Osteocyte (in vitro differentiated cells): ENCODE measurements at regions not wholly inside any gene's neighbourhood (a gene's known extent, or its start where the extent isn't known, plus 50 kb on each side); places are given as distances from the start of the nearest gene placed in this dataset.
A peak's percentile ranks its signal among the peaks of the same experiment; 100 is the strongest.

Experiments used
- DNase-seq: peaks from one replicate; pipeline ENCODE4 v3.0.0; 2021; ENCODE audit warnings: mixed read lengths; ENCODE audit not compliant: unreplicated experiment; ENCODE audit errors: extremely low spot score
- H3K27ac Mint-ChIP-seq: one replicate; pipeline ENCODE4 v1.8.0; 2021; ENCODE audit warnings: mild to moderate bottlenecking, mixed read lengths; ENCODE audit not compliant: unreplicated experiment
- H3K27me3 Mint-ChIP-seq: one replicate; pipeline ENCODE4 v1.8.0; 2021; ENCODE audit warnings: mixed read lengths; ENCODE audit not compliant: unreplicated experiment
- H3K36me3 Mint-ChIP-seq: one replicate; pipeline ENCODE4 v1.8.0; 2021; ENCODE audit warnings: mixed read lengths; ENCODE audit not compliant: unreplicated experiment
- H3K4me1 Mint-ChIP-seq: one replicate; pipeline ENCODE4 v1.8.0; 2021; ENCODE audit warnings: mixed read lengths; ENCODE audit not compliant: unreplicated experiment
- H3K4me3 Mint-ChIP-seq: one replicate; pipeline ENCODE4 v1.8.0; 2021; ENCODE audit warnings: mild to moderate bottlenecking, moderate library complexity, mixed read lengths; ENCODE audit not compliant: unreplicated experiment
- H3K9me3 Mint-ChIP-seq: one replicate; pipeline ENCODE4 v1.8.0; 2021; ENCODE audit warnings: mixed read lengths; ENCODE audit not compliant: unreplicated experiment
- CTCF ChIP-seq: fragments of 200-600 bp; sonication (generic); IDR thresholded peaks from 2 replicates; pipeline ENCODE4 v1.5.0; 2021; ENCODE audit warnings: antibody characterized with exemption, mild to moderate bottlenecking, moderate library complexity

GRCh38 chr5:74430631-74431289 is 209.8 kb downstream of the ENC1 start:
- DNase-seq: no peak
- Mint-ChIP-seq H3K36me3 (no peaks in the 10 kb centered on the region), H3K9me3 (no peaks in the 10 kb centered on the region), H3K4me3 (no peak overlapping the region), H3K27ac (no peak overlapping the region), H3K27me3 (no peaks in the 10 kb centered on the region), H3K4me1 (peaks cover 10% of the 10 kb centered on the region)
- TF ChIP-seq CTCF: no peak

- DNase-seq: no peak
- Mint-ChIP-seq H3K4me3 (no peak overlapping the region), H3K36me3 (no peaks in the 10 kb centered on the region), H3K27ac (no peak overlapping the region), H3K4me1 (peaks cover 10% of the 10 kb centered on the region), H3K27me3 (no peaks in the 10 kb centered on the region), H3K9me3 (no peaks in the 10 kb centered on the region)
- TF ChIP-seq CTCF: no peak
Measured at GRCh38 chr5:74429495-74429894, 211.0 kb downstream of the ENC1 start.

- Mint-ChIP-seq H3K36me3 (no peaks in the 10 kb centered on the region), H3K9me3 (no peaks in the 10 kb centered on the region), H3K4me3 (no peak overlapping the region), H3K27me3 (no peaks in the 10 kb centered on the region), H3K27ac (no peak overlapping the region), H3K4me1 (peaks cover 8% of the 10 kb centered on the region)
- TF ChIP-seq CTCF: no peak
- DNase-seq: peak; percentile 2
Measured at GRCh38 chr5:74428876-74429275, 211.7 kb downstream of the ENC1 start.

- no peak overlapping the region for H3K27ac Mint-ChIP-seq
- no peak for TF ChIP-seq CTCF
- no peak overlapping the region for H3K4me3 Mint-ChIP-seq
- H3K36me3 Mint-ChIP-seq: no peaks in the 10 kb centered on the region
- peaks cover 2% of the 10 kb centered on the region for H3K4me1 Mint-ChIP-seq
- no peaks in the 10 kb centered on the region for H3K27me3 Mint-ChIP-seq
- DNase-seq: no peak
- no peaks in the 10 kb centered on the region for H3K9me3 Mint-ChIP-seq
Measured at GRCh38 chr5:74428275-74428674, 212.3 kb downstream of the ENC1 start.

- Mint-ChIP-seq H3K4me3 (no peak overlapping the region), H3K4me1 (peaks cover 3% of the 10 kb centered on the region), H3K27ac (no peak overlapping the region), H3K36me3 (no peaks in the 10 kb centered on the region), H3K27me3 (no peaks in the 10 kb centered on the region), H3K9me3 (no peaks in the 10 kb centered on the region)
- TF ChIP-seq CTCF: no peak
- no peak for DNase-seq
Measured at GRCh38 chr5:74426506-74426905, 214.0 kb downstream of the ENC1 start.
